ENCODE measurements at regions not wholly inside any gene's neighbourhood (a gene's known extent, or its start where the extent isn't known, plus 50 kb on each side); places are given as distances from the start of the nearest gene placed in this dataset.
A peak's percentile ranks its signal among the peaks of the same experiment; 100 is the strongest.

GRCh38 chr9:20250791-20251190 is 371.5 kb downstream of the MLLT3 start:
- DNase-seq = no peak
- Histone ChIP-seq H3K27me3 (ENCODE audit: control insufficient read depth in 1 of 2, insufficient read depth in 2 of 2, low read length in 2 of 2) (no peaks in the 10 kb centered on the region), H3K36me3 (ENCODE audit: insufficient read depth, low read length) (no peaks in the 10 kb centered on the region), H3K4me3 (ENCODE audit: low read length) (no peak overlapping the region), H3K27ac (ENCODE audit: low read depth in 1 of 2, low read length in 2 of 2) (no peak overlapping the region), H3K4me1 (ENCODE audit: insufficient read depth, low read length) (no peaks in the 10 kb centered on the region), H3K9me3 (ENCODE audit: control insufficient read depth in 1 of 2, insufficient read depth in 1 of 2, low read length in 2 of 2) (no peaks in the 10 kb centered on the region)
- H3K4me3 Mint-ChIP-seq = no peak overlapping the region
- POLR2A ChIA-PET = no interaction called here
- no peak overlapping the region for H3K27ac Mint-ChIP-seq
- CTCF ChIA-PET = interaction anchor here (1.4 kb wide), 1 partner anchor 11 kb away, joined by 4 read pairs; no protein-coding TSS in a partner anchor
- no peaks in the 10 kb centered on the region for H3K36me3 Mint-ChIP-seq (ENCODE audit: low read depth)
- no peaks in the 10 kb centered on the region for H3K9me3 Mint-ChIP-seq
- TF ChIP-seq CTCF (IDR thresholded peaks at IDR 0.05) = no peak
- no peak for ATAC-seq (ENCODE audit: poor library complexity)
- no peaks in the 10 kb centered on the region for H3K27me3 Mint-ChIP-seq
- intact Hi-C loops (cut with DNase I, micrococcal nuclease) = no loop called here
- H3K4me1 Mint-ChIP-seq (ENCODE audit: low read depth) = peaks cover 12% of the 10 kb centered on the region

GRCh38 chr9:20244271-20244670 is 378.0 kb downstream of the MLLT3 start:
- no peaks in the 10 kb centered on the region for H3K27me3 Mint-ChIP-seq
- H3K4me3 Mint-ChIP-seq = peak overlapping the region; percentile 18
- POLR2A ChIA-PET = no interaction called here

GRCh38 chr9:20243841-20244240 is 378.5 kb downstream of the MLLT3 start:
- ChIA-PET CTCF (no interaction called here), POLR2A (interaction anchor here (1.0 kb wide), 1 partner anchor 114 kb away, joined by 3 read pairs; no protein-coding TSS in a partner anchor)
- peak overlapping the region; percentile 18 for H3K4me3 Mint-ChIP-seq
- Histone ChIP-seq H3K4me3 (ENCODE audit: low read length) (no peak overlapping the region), H3K27me3 (ENCODE audit: control insufficient read depth in 1 of 2, insufficient read depth in 2 of 2, low read length in 2 of 2) (no peaks in the 10 kb centered on the region), H3K9me3 (ENCODE audit: control insufficient read depth in 1 of 2, insufficient read depth in 1 of 2, low read length in 2 of 2) (no peaks in the 10 kb centered on the region), H3K4me1 (ENCODE audit: insufficient read depth, low read length) (peaks cover 27% of the 10 kb centered on the region), H3K36me3 (ENCODE audit: insufficient read depth, low read length) (no peaks in the 10 kb centered on the region), H3K27ac (ENCODE audit: low read depth in 1 of 2, low read length in 2 of 2) (no peak overlapping the region)
- H3K27me3 Mint-ChIP-seq = no peaks in the 10 kb centered on the region
- no peaks in the 10 kb centered on the region for H3K9me3 Mint-ChIP-seq
- ATAC-seq (ENCODE audit: poor library complexity) (no peak), DNase-seq (no peak)
- TF ChIP-seq CTCF (IDR thresholded peaks at IDR 0.05) = no peak
- H3K36me3 Mint-ChIP-seq (ENCODE audit: low read depth) = no peaks in the 10 kb centered on the region
- intact Hi-C loops (cut with DNase I, micrococcal nuclease) = no loop called here
- peaks cover 66% of the 10 kb centered on the region for H3K4me1 Mint-ChIP-seq (ENCODE audit: low read depth)
- peak overlapping the region; percentile 60 for H3K27ac Mint-ChIP-seq

More at GRCh38 chr9:20244271-20244670, 378.0 kb downstream of the MLLT3 start:
- peak overlapping the region; percentile 29 for H3K27ac Mint-ChIP-seq
- Histone ChIP-seq H3K27ac (ENCODE audit: low read depth in 1 of 2, low read length in 2 of 2) (no peak overlapping the region), H3K9me3 (ENCODE audit: control insufficient read depth in 1 of 2, insufficient read depth in 1 of 2, low read length in 2 of 2) (no peaks in the 10 kb centered on the region), H3K36me3 (ENCODE audit: insufficient read depth, low read length) (no peaks in the 10 kb centered on the region), H3K4me3 (ENCODE audit: low read length) (no peak overlapping the region), H3K4me1 (ENCODE audit: insufficient read depth, low read length) (peaks cover 27% of the 10 kb centered on the region), H3K27me3 (ENCODE audit: control insufficient read depth in 1 of 2, insufficient read depth in 2 of 2, low read length in 2 of 2) (no peaks in the 10 kb centered on the region)
- ATAC-seq (ENCODE audit: poor library complexity) = no peak
- CTCF ChIA-PET = no interaction called here
- TF ChIP-seq CTCF (IDR thresholded peaks at IDR 0.05) = no peak
- no peaks in the 10 kb centered on the region for H3K36me3 Mint-ChIP-seq (ENCODE audit: low read depth)
- no peaks in the 10 kb centered on the region for H3K9me3 Mint-ChIP-seq
- peaks cover 66% of the 10 kb centered on the region for H3K4me1 Mint-ChIP-seq (ENCODE audit: low read depth)
- intact Hi-C loops (cut with DNase I, micrococcal nuclease) = no loop called here
- no peak for DNase-seq
